Stomach (tissue), 8 donors: ENCODE measurements at regions not wholly inside any gene's neighbourhood (a gene's known extent, or its start where the extent isn't known, plus 50 kb on each side); places are given as distances from the start of the nearest gene placed in this dataset.

Experiments
- DNase-seq, 2 donors: peaks; one replicate each; pipeline versions ENCODE4 v3.0.0 to v3.0.0-alpha.2; 2013 to 2019
- H3K27ac ChIP-seq, 5 donors: fragments of 200-600 bp in 4 of 5; sonication (generic) in 4 of 5; one replicate each; pipeline ENCODE4 v1.5.1; 2013 to 2019; ENCODE audit warnings: mild to moderate bottlenecking in 1 of 5, moderate library complexity in 1 of 5
- H3K27me3 ChIP-seq, 3 donors: fragments of 200-600 bp; sonication (generic); one replicate each; pipeline ENCODE4 v1.5.1; 2017 to 2019; ENCODE audit warnings: mixed run types in 1 of 3
- H3K36me3 ChIP-seq, 4 donors: fragments of 200-600 bp; sonication (generic); 1 replicate in 3 of 4; 2 replicates in 1 of 4; pipeline ENCODE4 v1.5.1; 2016 to 2019
- H3K4me1 ChIP-seq, 4 donors: fragments of 200-600 bp; sonication (generic); one replicate each; pipeline ENCODE4 v1.5.1; 2016 to 2019
- H3K4me3 ChIP-seq, 4 donors: fragments of 200-600 bp; sonication (generic) in 3 of 4; one replicate each; pipeline ENCODE4 v1.5.1; 2016 to 2019; ENCODE audit warnings: mild to moderate bottlenecking in 1 of 4
- H3K9me3 ChIP-seq, 4 donors: fragments of 200-600 bp; sonication (generic); one replicate each; pipeline ENCODE4 v1.5.1; 2016 to 2019
- EP300 ChIP-seq: sonication (generic); formaldehyde crosslinking; IDR thresholded peaks from one replicate; pipeline ENCODE4 v1.6.1; 2017; ENCODE audit warnings: antibody characterized with exemption
- POLR2A ChIP-seq, 4 donors: fragments of 450-650 bp; IDR thresholded peaks; one replicate each; pipeline ENCODE4 v1.6.1; 2016; ENCODE audit warnings: antibody characterized with exemption in 4 of 4, control low read depth in 2 of 4, mild to moderate bottlenecking in 1 of 4, moderate library complexity in 1 of 4
- POLR2AphosphoS5 ChIP-seq, 3 donors: sonication (generic); formaldehyde crosslinking; IDR thresholded peaks; one replicate each; pipeline ENCODE4 v1.6.1; 2016; ENCODE audit warnings: antibody characterized with exemption in 3 of 3
- WGBS, 5 donors: extraction: QIAGEN DNeasy Blood & Tissue Kit in 3 of 5; methylation state at CpG; one replicate each; pipeline versions ENCODE4 v1.1.5 to v1.1.7; 2013 to 2018; 5-methylcytosine and 5-hydroxymethylcytosine counted together
- intact Hi-C: fragments of 100-400 bp; cut with DNase I; formaldehyde crosslinking; loops from one replicate; pipeline ENCODE4 v1.15.1; 2023; ENCODE audit warnings: low total_unique reads
- TF ChIP-seq, protein P1 (sequence below), 7 experiments: fragments of 450-650 bp in 4 of 7; fragments of 200-600 bp in 3 of 7; sonication (generic) in 3 of 7; IDR thresholded peaks; one replicate each; pipeline ENCODE4 v1.5.1; 2016 to 2019; ENCODE audit warnings: antibody characterized with exemption in 7 of 7, control low read depth in 2 of 7, mild to moderate bottlenecking in 1 of 7
- donor health status: healthy with polysubstance abuse.
- donor health status: Bipolar disorder and iron deficiency.
- donor health status: healthy.

DNA sequence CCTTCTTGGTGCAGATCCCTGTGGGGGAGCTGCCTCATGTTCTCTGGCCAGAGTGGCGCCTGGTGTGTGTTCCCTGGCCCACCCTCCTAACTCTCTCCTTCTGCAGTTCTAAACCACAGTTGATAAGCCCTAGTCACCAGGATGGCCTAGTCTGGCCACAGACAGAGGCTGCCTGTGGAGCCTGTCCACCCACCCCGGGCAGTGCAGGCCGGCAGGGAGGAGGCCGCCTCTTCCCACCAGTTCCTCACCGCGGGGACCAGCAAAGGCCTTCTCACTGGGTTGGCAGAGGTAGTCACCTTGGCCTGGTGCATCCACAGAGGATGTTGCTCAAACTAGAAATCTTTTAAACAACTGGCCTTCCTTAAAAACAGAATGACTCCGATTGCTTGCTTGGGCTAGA, 276.4 kb upstream of the TTC14 start:
- no peaks in the 10 kb centered on the region for H3K4me1 ChIP-seq
- no peaks in the 10 kb centered on the region for H3K9me3 ChIP-seq
- H3K4me3 ChIP-seq = no peak overlapping the region
- intact Hi-C loops = no loop called here
- 83 to 93% (median 89%) methylated on average over 7 of the region's 7 CpGs for WGBS, 5 donors
- H3K27me3 ChIP-seq = no peaks in the 10 kb centered on the region
- TF ChIP-seq EP300 = no peak
- H3K36me3 ChIP-seq = no peaks in the 10 kb centered on the region
- H3K27ac ChIP-seq = no peak overlapping the region
- no peak for DNase-seq

DNA sequence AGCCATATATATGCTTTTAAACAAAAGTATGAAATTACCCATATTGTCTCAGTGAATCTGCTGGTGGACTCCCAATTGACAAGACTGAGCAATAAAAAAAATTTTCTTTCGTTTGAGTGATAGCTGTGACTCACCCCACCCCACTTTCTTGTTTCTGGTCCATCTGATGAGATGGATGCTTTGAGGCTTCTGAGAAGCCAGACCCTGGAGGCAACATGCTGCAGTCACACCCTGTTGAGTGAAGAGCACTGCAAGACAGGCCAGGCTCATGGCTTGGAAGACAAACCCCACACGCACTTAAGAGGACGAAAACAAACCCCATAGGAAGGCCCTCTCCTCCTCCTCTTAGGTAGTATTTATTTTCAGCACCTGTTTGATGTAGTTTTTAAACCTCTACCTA, 276.0 kb upstream of the TTC14 start:
- no peaks in the 10 kb centered on the region for H3K9me3 ChIP-seq
- intact Hi-C loops = no loop called here
- H3K4me3 ChIP-seq = no peak overlapping the region
- no peak overlapping the region for H3K27ac ChIP-seq
- no peak for DNase-seq
- H3K4me1 ChIP-seq = no peaks in the 10 kb centered on the region
- H3K27me3 ChIP-seq = no peaks in the 10 kb centered on the region
- H3K36me3 ChIP-seq = no peaks in the 10 kb centered on the region
- TF ChIP-seq EP300 (no peak), POLR2AphosphoS5 (IDR thresholded peaks at IDR 0.05) (no peak), POLR2A (IDR thresholded peaks at IDR 0.05) (no peak)
- TF ChIP-seq, protein P1, sequence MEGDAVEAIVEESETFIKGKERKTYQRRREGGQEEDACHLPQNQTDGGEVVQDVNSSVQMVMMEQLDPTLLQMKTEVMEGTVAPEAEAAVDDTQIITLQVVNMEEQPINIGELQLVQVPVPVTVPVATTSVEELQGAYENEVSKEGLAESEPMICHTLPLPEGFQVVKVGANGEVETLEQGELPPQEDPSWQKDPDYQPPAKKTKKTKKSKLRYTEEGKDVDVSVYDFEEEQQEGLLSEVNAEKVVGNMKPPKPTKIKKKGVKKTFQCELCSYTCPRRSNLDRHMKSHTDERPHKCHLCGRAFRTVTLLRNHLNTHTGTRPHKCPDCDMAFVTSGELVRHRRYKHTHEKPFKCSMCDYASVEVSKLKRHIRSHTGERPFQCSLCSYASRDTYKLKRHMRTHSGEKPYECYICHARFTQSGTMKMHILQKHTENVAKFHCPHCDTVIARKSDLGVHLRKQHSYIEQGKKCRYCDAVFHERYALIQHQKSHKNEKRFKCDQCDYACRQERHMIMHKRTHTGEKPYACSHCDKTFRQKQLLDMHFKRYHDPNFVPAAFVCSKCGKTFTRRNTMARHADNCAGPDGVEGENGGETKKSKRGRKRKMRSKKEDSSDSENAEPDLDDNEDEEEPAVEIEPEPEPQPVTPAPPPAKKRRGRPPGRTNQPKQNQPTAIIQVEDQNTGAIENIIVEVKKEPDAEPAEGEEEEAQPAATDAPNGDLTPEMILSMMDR (IDR thresholded peaks at IDR 0.05) = no peak
- 69 to 74% (median 72%) methylated on average over 3 of the region's 3 CpGs for WGBS, 5 donors

DNA sequence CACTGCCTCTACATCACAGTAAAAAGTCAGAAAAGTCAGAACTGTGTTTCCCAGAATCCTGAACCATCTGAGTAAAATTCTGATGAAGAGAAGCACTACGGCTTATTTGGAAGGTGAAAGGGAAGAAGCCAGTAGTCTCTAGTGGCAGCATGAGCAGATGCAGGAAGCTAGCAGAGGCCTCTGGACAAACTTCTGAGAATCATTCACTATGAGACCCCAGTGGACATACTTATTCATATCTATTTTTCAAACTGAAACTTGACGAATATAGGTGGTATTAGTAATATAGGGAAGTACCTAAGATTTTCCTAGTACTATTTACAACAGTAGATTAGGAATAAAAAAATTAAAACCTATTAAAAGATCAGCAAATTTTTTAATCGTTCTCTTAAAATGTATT, 272.8 kb upstream of the TTC14 start:
- Histone ChIP-seq H3K27ac (no peak overlapping the region), H3K36me3 (no peaks in the 10 kb centered on the region), H3K27me3 (no peaks in the 10 kb centered on the region), H3K4me1 (no peaks in the 10 kb centered on the region), H3K4me3 (no peak overlapping the region), H3K9me3 (peaks cover 0 to 17% (median 7%) of the 10 kb centered on the region in 4 donors)
- TF ChIP-seq, protein P1 (IDR thresholded peaks at IDR 0.05) = no peak
- TF ChIP-seq EP300 (no peak), POLR2A (IDR thresholded peaks at IDR 0.05) (no peak), POLR2AphosphoS5 (IDR thresholded peaks at IDR 0.05) (no peak)
- intact Hi-C loops = no loop called here
- 67 to 77% (median 72%) methylated on average over 3 of the region's 3 CpGs for WGBS, 5 donors
- no peak for DNase-seq

DNA sequence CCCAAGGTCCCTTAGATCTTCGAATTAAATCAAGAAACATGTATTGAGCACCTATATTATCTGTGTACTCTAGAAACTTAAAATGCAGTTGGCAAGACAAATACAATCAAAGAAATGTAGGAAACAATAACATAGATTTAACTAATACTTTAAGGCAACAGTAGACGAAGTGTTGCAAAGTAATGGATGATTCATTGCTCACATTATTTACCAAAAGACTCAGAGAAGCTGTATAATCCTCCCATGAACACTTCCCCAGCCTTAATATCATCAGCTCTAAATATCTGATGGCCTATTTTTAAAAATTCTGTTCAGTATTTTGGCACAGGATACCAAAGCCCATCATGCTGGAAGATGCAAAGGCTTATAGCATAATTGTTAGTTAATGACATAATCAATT, 272.1 kb upstream of the TTC14 start:
- Histone ChIP-seq H3K36me3 (no peaks in the 10 kb centered on the region), H3K27ac (no peak overlapping the region), H3K27me3 (no peaks in the 10 kb centered on the region), H3K9me3 (peaks cover 0 to 17% (median 7%) of the 10 kb centered on the region in 4 donors), H3K4me1 (no peaks in the 10 kb centered on the region), H3K4me3 (no peak overlapping the region)
- no peak for TF ChIP-seq POLR2AphosphoS5 (IDR thresholded peaks at IDR 0.05)
- TF ChIP-seq POLR2A (IDR thresholded peaks at IDR 0.05) = no peak
- TF ChIP-seq, protein P1 (IDR thresholded peaks at IDR 0.05) = no peak
- TF ChIP-seq EP300 = no peak
- 55 to 60% (median 58%) methylated on average over 2 of the region's 2 CpGs for WGBS, 5 donors
- no peak for DNase-seq
- intact Hi-C loops = no loop called here

DNA sequence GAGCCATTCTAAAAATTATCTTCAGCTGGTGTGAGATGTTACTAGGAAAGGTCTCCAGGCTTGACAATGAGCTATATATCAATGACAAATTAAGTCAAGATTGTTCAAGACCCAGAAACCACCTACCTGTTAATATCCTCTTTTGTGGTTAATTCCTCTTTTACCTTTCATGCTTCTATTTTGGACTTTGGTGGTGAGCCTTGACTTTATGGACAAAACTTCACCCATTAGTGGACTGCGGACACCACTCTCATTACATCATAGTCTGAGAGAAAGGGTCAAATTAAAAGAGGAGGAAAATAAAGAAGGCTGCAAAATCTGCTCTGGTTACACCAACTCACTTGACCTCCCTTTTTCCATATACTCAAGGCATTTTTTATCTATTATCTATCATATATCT, 271.5 kb upstream of the TTC14 start:
- Histone ChIP-seq H3K4me3 (no peak overlapping the region), H3K9me3 (peaks cover 0 to 17% (median 7%) of the 10 kb centered on the region in 4 donors), H3K27me3 (no peaks in the 10 kb centered on the region), H3K36me3 (no peaks in the 10 kb centered on the region), H3K4me1 (no peaks in the 10 kb centered on the region), H3K27ac (no peak overlapping the region)
- no peak for DNase-seq
- WGBS, 5 donors = 92 to 98% (median 96%) methylated on average over 1 of the region's 1 CpG
- intact Hi-C loops = no loop called here
- TF ChIP-seq, protein P1 (IDR thresholded peaks at IDR 0.05) = no peak
- no peak for TF ChIP-seq EP300
